PC-9 (cell line): ENCODE measurements at regions not wholly inside any gene's neighbourhood (a gene's known extent, or its start where the extent isn't known, plus 50 kb on each side); places are given as distances from the start of the nearest gene placed in this dataset.

Source experiments
- BruUV-seq: library from RNA; stranded (reverse); fragments of 400-500 nt; replicated peaks from 2 replicates; lab custom pipeline; 2021; lab: Mats Ljungman, UMichigan
- CTCF ChIA-PET: fragments of 300-600 bp; sonication (Branson Sonifier 250); formaldehyde crosslinking; loops from one replicate; lab custom pipeline; 2022; ENCODE audit warnings: antibody characterized with exemption; lab: Charles Lee
- POLR2A ChIA-PET: fragments of 300-600 bp; sonication (Branson Sonifier 250); formaldehyde crosslinking; loops from one replicate; lab custom pipeline; 2022; ENCODE audit warnings: antibody characterized with exemption; ENCODE audit not compliant: unreplicated experiment; lab: Charles Lee
- DNase-seq, 2 experiments: peaks; one replicate each; pipeline versions ENCODE4 v3.0.0 to v3.0.0-alpha.2; 2015 to 2022; ENCODE audit warnings: mixed read lengths in 1 of 2
- H2AFZ ChIP-seq: fragments of 200-600 bp; sonication (generic); 2 replicates; pipeline ENCODE4 v1.8.1; 2017; ENCODE audit warnings: antibody characterized with exemption
- H3F3A ChIP-seq: fragments of 200-600 bp; sonication (generic); 2 replicates; pipeline ENCODE4 v1.8.1; 2017; ENCODE audit warnings: antibody characterized with exemption, mild to moderate bottlenecking, low read depth; ENCODE audit not compliant: insufficient read depth
- H3K27ac ChIP-seq: fragments of 200-600 bp; sonication (generic); 2 replicates; pipeline ENCODE4 v1.6.1; 2016; ENCODE audit warnings: mixed run types
- H3K27me3 ChIP-seq: fragments of 200-600 bp; sonication (generic); 2 replicates; pipeline ENCODE4 v1.6.1; 2016; ENCODE audit warnings: low read depth, mixed run types; ENCODE audit not compliant: insufficient read depth
- H3K36me3 ChIP-seq: fragments of 200-600 bp; sonication (generic); 2 replicates; pipeline ENCODE4 v1.6.1; 2016; ENCODE audit warnings: low read depth, mixed run types
- H3K4me1 ChIP-seq: fragments of 200-600 bp; sonication (generic); replicated peaks from 2 replicates; pipeline ENCODE4 v1.6.1; 2016; ENCODE audit warnings: mixed run types; ENCODE audit not compliant: insufficient read depth
- H3K4me2 ChIP-seq: fragments of 200-600 bp; sonication (generic); 2 replicates; pipeline ENCODE4 v1.6.1; 2017; ENCODE audit warnings: mixed run types
- H3K4me3 ChIP-seq: fragments of 200-600 bp; sonication (generic); 2 replicates; pipeline ENCODE4 v1.6.1; 2016; ENCODE audit warnings: mixed run types
- H3K79me2 ChIP-seq: fragments of 200-600 bp; sonication (generic); 2 replicates; pipeline ENCODE4 v1.6.1; 2017; ENCODE audit warnings: low read depth, mixed run types
- H3K9me2 ChIP-seq: fragments of 200-600 bp; sonication (generic); 2 replicates; pipeline ENCODE4 v1.8.1; 2017; ENCODE audit warnings: mild to moderate bottlenecking; ENCODE audit not compliant: insufficient read depth
- H3K9me3 ChIP-seq: fragments of 200-600 bp; sonication (generic); 2 replicates; pipeline ENCODE4 v1.8.1; 2016; ENCODE audit warnings: low read depth; ENCODE audit not compliant: insufficient read depth
- H4K20me1 ChIP-seq: fragments of 200-600 bp; sonication (generic); 2 replicates; pipeline ENCODE4 v1.8.1; 2017; ENCODE audit not compliant: insufficient read depth
- EZH2 ChIP-seq: fragments of 200-600 bp; sonication (generic); IDR thresholded peaks from 2 replicates; pipeline ENCODE4 v1.8.0; 2017; ENCODE audit warnings: antibody characterized with exemption, low read depth
- intact Hi-C: fragments of 100-400 bp; cut with micrococcal nuclease; formaldehyde crosslinking; loops from one replicate; pipeline ENCODE4 v1.10.0; 2022; ENCODE audit not compliant: unreplicated experiment
- TF ChIP-seq, protein P1 (sequence below): fragments of 200-600 bp; sonication (generic); conservative IDR thresholded peaks from 2 replicates; pipeline ENCODE4 v1.6.1; 2017; ENCODE audit warnings: mixed run types, antibody characterized with exemption, mild to moderate bottlenecking, moderate library complexity

DNA sequence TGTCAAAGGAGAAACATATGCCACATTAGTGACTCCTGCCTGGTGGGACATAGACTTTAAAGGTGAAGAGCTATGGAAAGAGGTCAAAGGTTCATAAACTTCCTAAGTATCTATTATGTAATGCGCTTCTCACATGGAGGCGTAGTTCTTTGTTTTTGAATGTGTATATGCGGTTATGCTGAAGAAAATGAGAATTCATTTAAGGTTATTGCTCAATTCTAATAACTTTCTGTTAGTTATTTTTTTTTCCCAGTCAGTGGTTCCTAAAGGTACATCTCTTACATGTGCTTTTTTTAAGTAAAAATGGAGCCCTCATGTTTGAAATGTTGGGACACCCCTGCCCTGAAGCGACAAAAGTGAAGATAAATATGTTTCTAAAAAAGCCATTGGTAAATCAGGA is 156.2 kb downstream of the SPATA31D1 start:
- H3K9me2 ChIP-seq = no peaks in the 10 kb centered on the region
- 0 out of 2 replicates have a peak, but pooled peaks cover 5% of the 10 kb centered on the region for H3K4me1 ChIP-seq
- no peaks in the 10 kb centered on the region for H4K20me1 ChIP-seq
- H3K9me3 ChIP-seq = no peaks in the 10 kb centered on the region
- H3K4me3 ChIP-seq = no peak overlapping the region
- H3K27me3 ChIP-seq = no peaks in the 10 kb centered on the region
- no peak overlapping the region for H3K27ac ChIP-seq
- H3K36me3 ChIP-seq = no peaks in the 10 kb centered on the region
- H3K4me2 ChIP-seq = no peak overlapping the region
- CTCF ChIA-PET = no interaction called here
- POLR2A ChIA-PET = no interaction called here
- BruUV-seq = no TSS peak
- TF ChIP-seq, protein P1, sequence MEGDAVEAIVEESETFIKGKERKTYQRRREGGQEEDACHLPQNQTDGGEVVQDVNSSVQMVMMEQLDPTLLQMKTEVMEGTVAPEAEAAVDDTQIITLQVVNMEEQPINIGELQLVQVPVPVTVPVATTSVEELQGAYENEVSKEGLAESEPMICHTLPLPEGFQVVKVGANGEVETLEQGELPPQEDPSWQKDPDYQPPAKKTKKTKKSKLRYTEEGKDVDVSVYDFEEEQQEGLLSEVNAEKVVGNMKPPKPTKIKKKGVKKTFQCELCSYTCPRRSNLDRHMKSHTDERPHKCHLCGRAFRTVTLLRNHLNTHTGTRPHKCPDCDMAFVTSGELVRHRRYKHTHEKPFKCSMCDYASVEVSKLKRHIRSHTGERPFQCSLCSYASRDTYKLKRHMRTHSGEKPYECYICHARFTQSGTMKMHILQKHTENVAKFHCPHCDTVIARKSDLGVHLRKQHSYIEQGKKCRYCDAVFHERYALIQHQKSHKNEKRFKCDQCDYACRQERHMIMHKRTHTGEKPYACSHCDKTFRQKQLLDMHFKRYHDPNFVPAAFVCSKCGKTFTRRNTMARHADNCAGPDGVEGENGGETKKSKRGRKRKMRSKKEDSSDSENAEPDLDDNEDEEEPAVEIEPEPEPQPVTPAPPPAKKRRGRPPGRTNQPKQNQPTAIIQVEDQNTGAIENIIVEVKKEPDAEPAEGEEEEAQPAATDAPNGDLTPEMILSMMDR = no peak
- TF ChIP-seq EZH2 = no peak
- DNase-seq = no peak
- no peaks in the 10 kb centered on the region for H3K79me2 ChIP-seq
- H3F3A ChIP-seq = no peaks in the 10 kb centered on the region
- no peak overlapping the region for H2AFZ ChIP-seq
- intact Hi-C loops = no loop called here

DNA sequence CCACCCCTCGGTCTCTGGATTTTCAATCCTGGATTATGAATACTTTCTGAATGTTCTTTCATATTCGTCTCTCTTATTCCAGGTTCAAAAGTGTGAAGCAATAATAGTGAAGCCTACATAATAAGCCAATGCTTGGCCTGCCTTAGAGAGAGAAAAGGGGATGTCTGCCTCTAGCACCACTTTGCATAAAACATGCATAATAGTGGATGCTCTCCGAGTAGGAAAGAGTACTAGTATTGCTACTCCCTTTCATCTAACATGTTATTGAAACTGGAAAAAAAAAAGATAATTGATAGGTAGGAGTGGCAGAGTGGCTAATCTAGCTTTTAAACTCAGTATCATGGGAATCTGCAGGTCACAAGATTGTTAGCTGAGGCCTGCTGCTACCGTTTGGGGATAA is 158.1 kb downstream of the SPATA31D1 start:
- Histone ChIP-seq H4K20me1 (no peaks in the 10 kb centered on the region), H3K4me3 (no peak overlapping the region), H3K27ac (no peak overlapping the region), H3K79me2 (no peaks in the 10 kb centered on the region), H2AFZ (no peak overlapping the region), H3K36me3 (no peaks in the 10 kb centered on the region), H3K4me2 (no peak overlapping the region), H3K9me3 (no peaks in the 10 kb centered on the region), H3K27me3 (no peaks in the 10 kb centered on the region), H3F3A (no peaks in the 10 kb centered on the region), H3K4me1 (no peaks in the 10 kb centered on the region), H3K9me2 (no peaks in the 10 kb centered on the region)
- intact Hi-C loops = no loop called here
- POLR2A ChIA-PET = no interaction called here
- TF ChIP-seq, protein P1 = no peak
- TF ChIP-seq EZH2 = no peak
- no peak for DNase-seq
- CTCF ChIA-PET = no interaction called here
- BruUV-seq = no TSS peak

DNA sequence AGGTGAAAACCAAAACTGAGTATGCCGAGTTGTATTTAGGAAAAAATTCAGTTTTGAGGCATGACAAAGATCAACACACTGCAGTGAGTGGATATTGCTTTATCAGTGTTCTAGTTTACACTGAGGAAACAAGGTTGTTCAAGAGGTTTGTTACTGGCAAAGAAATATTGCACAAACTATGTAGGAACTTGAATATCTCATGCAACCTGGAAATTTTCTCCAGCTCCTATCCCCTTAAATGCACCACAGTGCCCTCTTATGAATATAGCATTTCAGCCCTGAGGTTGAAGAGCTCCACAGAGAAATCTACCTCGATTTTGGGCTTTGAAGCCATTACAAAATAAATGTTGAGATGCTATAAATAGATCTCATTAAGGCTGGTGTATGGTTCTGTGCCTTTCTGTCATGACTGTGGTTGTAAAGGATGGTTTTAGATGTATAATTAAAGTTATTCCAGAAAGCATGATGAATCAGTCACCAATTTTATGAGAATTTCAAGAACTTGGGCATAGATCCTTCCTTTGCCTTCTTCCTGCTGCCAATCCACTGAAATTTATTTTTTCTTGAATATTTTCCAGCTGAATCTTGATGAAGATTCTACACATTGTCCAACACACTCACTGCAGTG is 159.3 kb downstream of the SPATA31D1 start:
- H4K20me1 ChIP-seq = no peaks in the 10 kb centered on the region
- H3K79me2 ChIP-seq = no peaks in the 10 kb centered on the region
- no peak for DNase-seq
- no peaks in the 10 kb centered on the region for H3F3A ChIP-seq
- ChIA-PET CTCF (no interaction called here), POLR2A (no interaction called here)
- TF ChIP-seq EZH2 = no peak
- TF ChIP-seq, protein P1 = no peak
- no peaks in the 10 kb centered on the region for H3K9me2 ChIP-seq
- no peak overlapping the region for H3K4me3 ChIP-seq
- no peak overlapping the region for H3K27ac ChIP-seq
- no TSS peak for BruUV-seq
- intact Hi-C loops = no loop called here
- H3K9me3 ChIP-seq = no peaks in the 10 kb centered on the region
- no peaks in the 10 kb centered on the region for H3K27me3 ChIP-seq
- H3K4me1 ChIP-seq = no peaks in the 10 kb centered on the region
- H2AFZ ChIP-seq = no peak overlapping the region
- H3K4me2 ChIP-seq = no peak overlapping the region
- H3K36me3 ChIP-seq = no peaks in the 10 kb centered on the region
